PC-3 (cell line): ENCODE measurements at regions not wholly inside any gene's neighbourhood (a gene's known extent, or its start where the extent isn't known, plus 50 kb on each side); places are given as distances from the start of the nearest gene placed in this dataset.

ENCODE experiments used
- ATAC-seq: fragments of 200-7000 bp; cut with Tn5 transposase; 2 replicates; pipeline ENCODE4 v1.9.1; 2020; ENCODE audit warnings: mild to moderate bottlenecking, moderate library complexity
- BruUV-seq: library from RNA; stranded (reverse); fragments of 400-500 nt; replicated peaks from 2 replicates; lab custom pipeline; 2021; lab: Mats Ljungman, UMichigan
- CTCF ChIA-PET: fragments of 300-600 bp; sonication (Branson Sonifier 250); formaldehyde crosslinking; loops from one replicate; lab custom pipeline; 2022; ENCODE audit warnings: antibody characterized with exemption; lab: Charles Lee
- POLR2A ChIA-PET: fragments of 300-600 bp; sonication (Branson Sonifier 250); formaldehyde crosslinking; loops from one replicate; lab custom pipeline; 2022; ENCODE audit warnings: antibody characterized with exemption; ENCODE audit not compliant: unreplicated experiment; lab: Charles Lee
- DNase-seq: peaks from one replicate; pipeline ENCODE4 v3.0.0-alpha.2; 2015
- H2AFZ ChIP-seq: fragments of 300-600 bp; sonication (generic); 2 replicates; pipeline ENCODE4 v1.6.0; 2016; ENCODE audit warnings: antibody characterized with exemption, low read length
- H3F3A ChIP-seq: fragments of 300-600 bp; sonication (generic); one replicate; pipeline ENCODE4 v1.6.0; 2017; ENCODE audit warnings: antibody characterized with exemption, low read length, control low read depth, mild to moderate bottlenecking; ENCODE audit not compliant: unreplicated experiment
- H3K27ac ChIP-seq: fragments of 300-600 bp; sonication (generic); 2 replicates; pipeline ENCODE4 v1.5.1; 2016; ENCODE audit warnings: mild to moderate bottlenecking, low read length
- H3K27me3 ChIP-seq: fragments of 300-600 bp; sonication (generic); 2 replicates; pipeline ENCODE4 v1.6.1; 2016; ENCODE audit warnings: low read length, mixed read lengths
- H3K36me3 ChIP-seq: fragments of 300-600 bp; sonication (generic); 2 replicates; pipeline ENCODE4 v1.6.1; 2016; ENCODE audit warnings: low read depth, mixed run types, low read length, mixed read lengths
- H3K4me1 ChIP-seq: fragments of 300-600 bp; sonication (generic); 2 replicates; pipeline ENCODE4 v1.5.1; 2016; ENCODE audit warnings: low read length; ENCODE audit not compliant: insufficient read depth
- H3K4me2 ChIP-seq: fragments of 300-600 bp; sonication (generic); 2 replicates; pipeline ENCODE4 v1.6.0; 2016; ENCODE audit warnings: low read length
- H3K4me3 ChIP-seq: fragments of 300-600 bp; sonication (generic); 2 replicates; pipeline ENCODE4 v1.5.1; 2016; ENCODE audit warnings: mild to moderate bottlenecking, low read length, mixed read lengths
- H3K79me2 ChIP-seq: fragments of 300-600 bp; sonication (generic); 2 replicates; pipeline ENCODE4 v1.6.1; 2017; ENCODE audit warnings: low read length, mixed read lengths
- H3K9ac ChIP-seq: fragments of 300-600 bp; sonication (generic); 2 replicates; pipeline ENCODE4 v1.6.0; 2016; ENCODE audit warnings: mild to moderate bottlenecking, low read length
- H3K9me2 ChIP-seq: fragments of 300-600 bp; sonication (generic); replicated peaks from 2 replicates; pipeline ENCODE4 v1.6.1; 2016; ENCODE audit warnings: mixed run types, low read length, mixed read lengths
- H3K9me3 ChIP-seq: fragments of 300-600 bp; sonication (generic); 2 replicates; pipeline ENCODE4 v1.6.1; 2016; ENCODE audit warnings: low read length, mixed read lengths
- H4K20me1 ChIP-seq: fragments of 300-600 bp; sonication (generic); 2 replicates; pipeline ENCODE4 v1.6.1; 2016; ENCODE audit warnings: low read length, mixed read lengths
- CTCF ChIP-seq: fragments of 300-600 bp; sonication (generic); conservative IDR thresholded peaks from 2 replicates; pipeline ENCODE4 v1.5.1; 2017; ENCODE audit warnings: antibody characterized with exemption, low read depth, mild to moderate bottlenecking, low read length
- EZH2 ChIP-seq: fragments of 300-600 bp; sonication (generic); IDR thresholded peaks from one replicate; pipeline ENCODE4 v1.6.1; 2017; ENCODE audit warnings: antibody characterized with exemption, mild to moderate bottlenecking, low read length; ENCODE audit not compliant: unreplicated experiment
- EZH2phosphoT487 ChIP-seq: fragments of 300-600 bp; sonication (generic); IDR thresholded peaks from 2 replicates; pipeline ENCODE4 v1.6.1; 2018; ENCODE audit warnings: mild to moderate bottlenecking, antibody characterized with exemption, low read length, borderline replicate concordance
- intact Hi-C: fragments of 100-400 bp; cut with micrococcal nuclease; formaldehyde crosslinking; loops from 2 replicates; pipeline ENCODE4 v1.9.0; 2023

- H4K20me1 ChIP-seq, result no peaks in the 10 kb centered on the region
- no peak for DNase-seq
- no peak overlapping the region for H3K27ac ChIP-seq
- no peak overlapping the region for H3K9ac ChIP-seq
- H3F3A ChIP-seq, result no peaks in the 10 kb centered on the region
- no peaks in the 10 kb centered on the region; the same call in 1 of the 2 replicates for H3K9me2 ChIP-seq
- intact Hi-C loops, result no loop called here
- no peaks in the 10 kb centered on the region for H3K36me3 ChIP-seq
- ATAC-seq, result no peak
- H3K27me3 ChIP-seq, result no peaks in the 10 kb centered on the region
- CTCF ChIA-PET, result no interaction called here
- TF ChIP-seq EZH2phosphoT487 (no peak), CTCF (no peak), EZH2 (no peak)
- BruUV-seq, result no TSS peak
- H3K79me2 ChIP-seq, result no peaks in the 10 kb centered on the region
- H2AFZ ChIP-seq, result no peak overlapping the region
- H3K4me2 ChIP-seq, result no peak overlapping the region
- H3K9me3 ChIP-seq, result no peaks in the 10 kb centered on the region
- no peak overlapping the region for H3K4me3 ChIP-seq
- H3K4me1 ChIP-seq, result no peaks in the 10 kb centered on the region
- POLR2A ChIA-PET, result interaction anchor here (0.5 kb wide), 1 partner anchor 638 kb away, joined by 3 read pairs; no protein-coding TSS in a partner anchor
Measured at GRCh38 chr3:80040067-80040466, 272.3 kb upstream of the ROBO1 start.

- DNase-seq, result no peak
Measured at GRCh38 chr3:80036176-80036575, 268.4 kb upstream of the ROBO1 start.

More at GRCh38 chr3:80036176-80036575, 268.4 kb upstream of the ROBO1 start:
- BruUV-seq, result no TSS peak
- H3K9ac ChIP-seq, result no peak overlapping the region
- H3F3A ChIP-seq, result no peaks in the 10 kb centered on the region
- intact Hi-C loops, result no loop called here
- ATAC-seq, result no peak
- H3K9me2 ChIP-seq, result no peaks in the 10 kb centered on the region; the same call in 1 of the 2 replicates
- no peak overlapping the region for H2AFZ ChIP-seq
- no peaks in the 10 kb centered on the region for H3K36me3 ChIP-seq
- no peak overlapping the region for H3K4me2 ChIP-seq
- H3K4me3 ChIP-seq, result no peak overlapping the region
- no peaks in the 10 kb centered on the region for H3K27me3 ChIP-seq
- ChIA-PET POLR2A (no interaction called here), CTCF (no interaction called here)
- no peaks in the 10 kb centered on the region for H3K79me2 ChIP-seq
- no peak for TF ChIP-seq CTCF
- TF ChIP-seq EZH2phosphoT487, result no peak
- TF ChIP-seq EZH2, result no peak
- no peaks in the 10 kb centered on the region for H4K20me1 ChIP-seq
- H3K4me1 ChIP-seq, result no peaks in the 10 kb centered on the region
- no peak overlapping the region for H3K27ac ChIP-seq
- H3K9me3 ChIP-seq, result no peaks in the 10 kb centered on the region
